Fibroblast of pulmonary artery (primary cell): ENCODE measurements at regions not wholly inside any gene's neighbourhood (a gene's known extent, or its start where the extent isn't known, plus 50 kb on each side); places are given as distances from the start of the nearest gene placed in this dataset.

Experiments used
- DNase-seq: peaks from one replicate; pipeline ENCODE4 v3.0.0-alpha.2; 2010; ENCODE audit warnings: low read depth
- H3K4me3 ChIP-seq: replicated peaks from 2 replicates; pipeline ENCODE4 v1.5.1; 2011; ENCODE audit warnings: low read depth, mild to moderate bottlenecking, control low read depth, low read length, moderate library complexity
- CTCF ChIP-seq: IDR thresholded peaks from 2 replicates; pipeline ENCODE4 v1.5.1; 2011; ENCODE audit warnings: mild to moderate bottlenecking, control low read depth, low read length, inconsistent platforms; ENCODE audit errors: missing control alignments

DNA sequence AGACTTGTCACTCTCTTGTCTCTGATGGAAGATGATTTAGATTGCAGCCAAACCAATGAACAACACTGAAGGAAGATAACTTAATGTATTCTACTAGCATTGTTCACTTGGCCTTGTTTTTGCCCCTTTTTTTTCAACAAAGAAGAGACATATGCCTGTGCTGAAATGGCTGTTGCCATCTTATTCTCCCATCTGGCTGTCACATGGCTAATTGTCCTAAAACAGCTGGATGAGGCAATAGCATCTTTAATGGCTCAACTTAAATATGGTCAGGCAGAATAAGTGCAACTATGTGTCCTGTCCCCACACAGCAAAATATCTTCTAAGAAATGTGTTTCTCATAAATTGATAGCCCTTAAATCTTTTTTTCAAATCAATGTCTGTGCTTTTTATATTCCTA is 576.9 kb downstream of the TUSC7 start:
- no peak for DNase-seq
- no peak for TF ChIP-seq CTCF
- no peak overlapping the region for H3K4me3 ChIP-seq

GRCh38 chr3:117287602-117288001 is 578.0 kb downstream of the TUSC7 start:
- H3K4me3 ChIP-seq = no peak overlapping the region
- no peak for DNase-seq
- no peak for TF ChIP-seq CTCF

GRCh38 chr3:117291476-117291875 is 581.9 kb downstream of the TUSC7 start:
- no peak for DNase-seq
- no peak for TF ChIP-seq CTCF
- no peak overlapping the region for H3K4me3 ChIP-seq

DNA sequence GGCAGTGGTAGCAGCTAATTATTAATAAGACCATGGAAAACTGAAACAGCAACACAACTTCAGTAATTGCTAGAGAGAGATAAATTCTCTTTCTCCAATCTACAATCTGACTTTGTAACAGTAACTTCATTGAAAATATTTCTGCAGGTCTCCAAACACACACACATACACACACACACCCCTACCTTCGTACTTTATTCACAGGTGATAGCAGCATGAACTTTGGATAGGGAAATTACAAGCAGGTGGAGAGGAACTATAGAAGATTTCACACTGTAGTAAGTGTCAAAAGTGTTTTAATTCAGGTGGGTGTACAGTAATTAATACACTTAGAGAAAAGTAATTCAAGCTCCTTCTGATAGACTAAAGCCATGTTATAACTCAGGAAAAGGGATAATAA is 587.5 kb downstream of the TUSC7 start:
- DNase-seq = no peak
- no peak for TF ChIP-seq CTCF
- H3K4me3 ChIP-seq = no peak overlapping the region

GRCh38 chr3:117297541-117297940 is 588.0 kb downstream of the TUSC7 start:
- no peak overlapping the region for H3K4me3 ChIP-seq
- no peak for TF ChIP-seq CTCF
- DNase-seq = no peak

GRCh38 chr3:117298273-117298672 is 588.7 kb downstream of the TUSC7 start:
- H3K4me3 ChIP-seq = no peak overlapping the region
- no peak for TF ChIP-seq CTCF
- DNase-seq = no peak

GRCh38 chr3:117302428-117302827 is 592.8 kb downstream of the TUSC7 start:
- H3K4me3 ChIP-seq = no peak overlapping the region
- no peak for TF ChIP-seq CTCF
- DNase-seq = no peak
